OCI-LY1 (cell line): ENCODE measurements at regions not wholly inside any gene's neighbourhood (a gene's known extent, or its start where the extent isn't known, plus 50 kb on each side); places are given as distances from the start of the nearest gene placed in this dataset.

Experiments
- EZH2 ChIP-seq: fragments of 200-600 bp; sonication (generic), shearing (Covaris generic); IDR thresholded peaks from 2 replicates; pipeline ENCODE4 v1.8.0; 2017; ENCODE audit warnings: borderline replicate concordance, mixed run types, mild to moderate bottlenecking, antibody characterized with exemption, low read length, moderate library complexity, mixed read lengths
- TF ChIP-seq, protein P1 (sequence below): fragments of 200-600 bp; sonication (generic), shearing (Covaris generic); IDR thresholded peaks from 2 replicates; pipeline ENCODE4 v1.5.1; 2017; ENCODE audit warnings: mild to moderate bottlenecking, antibody characterized with exemption, low read length, moderate library complexity, mixed read lengths

DNA sequence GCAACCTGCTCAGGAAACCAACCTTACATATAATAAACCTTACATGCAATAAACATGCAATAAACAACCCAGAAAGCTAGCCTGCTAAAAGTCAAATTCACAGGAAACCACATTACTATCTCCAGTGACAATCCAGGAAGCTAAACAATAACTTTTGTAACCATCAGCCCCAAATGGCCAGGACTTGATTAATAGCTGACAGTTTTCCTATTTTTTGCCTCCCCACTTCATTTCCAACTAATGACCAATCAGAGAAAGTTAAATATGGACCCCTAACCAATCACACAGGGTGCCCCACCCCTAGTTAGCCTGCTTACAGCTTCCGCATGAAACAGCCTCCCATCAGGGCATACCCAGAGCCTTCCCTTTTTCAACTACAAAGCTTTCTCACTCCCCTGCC is 152.2 kb upstream of the LMNTD1 start:
- TF ChIP-seq, protein P1, sequence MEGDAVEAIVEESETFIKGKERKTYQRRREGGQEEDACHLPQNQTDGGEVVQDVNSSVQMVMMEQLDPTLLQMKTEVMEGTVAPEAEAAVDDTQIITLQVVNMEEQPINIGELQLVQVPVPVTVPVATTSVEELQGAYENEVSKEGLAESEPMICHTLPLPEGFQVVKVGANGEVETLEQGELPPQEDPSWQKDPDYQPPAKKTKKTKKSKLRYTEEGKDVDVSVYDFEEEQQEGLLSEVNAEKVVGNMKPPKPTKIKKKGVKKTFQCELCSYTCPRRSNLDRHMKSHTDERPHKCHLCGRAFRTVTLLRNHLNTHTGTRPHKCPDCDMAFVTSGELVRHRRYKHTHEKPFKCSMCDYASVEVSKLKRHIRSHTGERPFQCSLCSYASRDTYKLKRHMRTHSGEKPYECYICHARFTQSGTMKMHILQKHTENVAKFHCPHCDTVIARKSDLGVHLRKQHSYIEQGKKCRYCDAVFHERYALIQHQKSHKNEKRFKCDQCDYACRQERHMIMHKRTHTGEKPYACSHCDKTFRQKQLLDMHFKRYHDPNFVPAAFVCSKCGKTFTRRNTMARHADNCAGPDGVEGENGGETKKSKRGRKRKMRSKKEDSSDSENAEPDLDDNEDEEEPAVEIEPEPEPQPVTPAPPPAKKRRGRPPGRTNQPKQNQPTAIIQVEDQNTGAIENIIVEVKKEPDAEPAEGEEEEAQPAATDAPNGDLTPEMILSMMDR, result no peak
- no peak for TF ChIP-seq EZH2
